Activated effector memory CD4-positive, alpha-beta T cell treated with anti-CD3 and anti-CD28 coated beads, Interleukin-2, amount 50 U/mL, for 16 hours (primary cell): ENCODE measurements at regions not wholly inside any gene's neighbourhood (a gene's known extent, or its start where the extent isn't known, plus 50 kb on each side); places are given as distances from the start of the nearest gene placed in this dataset.

Source experiments
- DNase-seq: peaks from one replicate; pipeline ENCODE4 v3.0.0-alpha.2; 2020

DNA sequence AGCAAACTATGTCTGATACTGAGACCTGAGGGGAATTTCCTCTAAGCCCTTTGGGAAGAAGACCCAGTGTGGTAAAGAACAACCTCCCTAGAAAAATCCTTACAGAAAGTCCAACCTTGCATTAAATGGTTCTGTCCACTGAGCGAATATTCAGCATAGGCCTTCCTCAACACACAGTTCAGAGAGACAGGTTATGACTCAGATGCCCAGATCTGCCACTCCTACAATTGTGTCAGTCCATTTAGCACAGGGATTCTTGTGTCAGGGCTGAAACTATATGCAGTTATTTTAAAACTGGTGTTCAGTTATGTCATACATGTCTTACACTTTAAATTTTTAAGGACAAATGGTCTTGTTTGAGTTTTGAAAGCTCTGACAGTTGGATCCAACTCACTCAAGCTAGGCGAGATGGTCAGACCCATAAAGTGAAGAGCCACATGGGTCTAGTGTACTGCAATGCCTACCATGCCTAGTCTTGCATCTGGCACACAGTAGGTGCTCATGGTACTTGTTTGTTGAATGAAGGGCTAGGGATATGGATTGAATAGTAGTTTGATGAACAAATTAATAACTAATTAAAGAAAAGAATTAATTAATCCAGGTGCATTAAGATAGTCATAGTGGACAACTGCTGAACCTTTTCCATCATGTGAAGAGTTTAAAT lies 207.5 kb upstream of the PWP1 start:
- no peak for DNase-seq

DNA sequence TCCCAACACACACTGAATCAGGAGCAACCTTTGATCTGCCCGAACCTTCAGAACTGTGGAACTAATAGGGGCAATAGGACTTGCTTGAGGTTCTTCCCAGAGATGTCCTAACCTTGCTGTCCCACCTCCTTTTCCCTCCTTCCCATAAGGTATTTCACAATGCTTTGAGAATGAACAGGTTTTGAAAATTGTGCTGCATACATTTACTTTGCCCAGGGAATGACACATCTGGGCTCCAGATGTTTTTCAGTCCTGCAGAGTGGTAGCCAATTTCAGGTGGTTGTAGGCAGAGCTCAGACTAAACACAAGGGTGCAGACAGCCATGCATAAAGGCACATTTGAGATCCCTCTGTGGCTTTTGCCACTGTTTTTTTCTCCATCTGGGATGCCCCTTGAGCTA lies 206.7 kb upstream of the PWP1 start:
- DNase-seq, result peak; percentile 16

DNA sequence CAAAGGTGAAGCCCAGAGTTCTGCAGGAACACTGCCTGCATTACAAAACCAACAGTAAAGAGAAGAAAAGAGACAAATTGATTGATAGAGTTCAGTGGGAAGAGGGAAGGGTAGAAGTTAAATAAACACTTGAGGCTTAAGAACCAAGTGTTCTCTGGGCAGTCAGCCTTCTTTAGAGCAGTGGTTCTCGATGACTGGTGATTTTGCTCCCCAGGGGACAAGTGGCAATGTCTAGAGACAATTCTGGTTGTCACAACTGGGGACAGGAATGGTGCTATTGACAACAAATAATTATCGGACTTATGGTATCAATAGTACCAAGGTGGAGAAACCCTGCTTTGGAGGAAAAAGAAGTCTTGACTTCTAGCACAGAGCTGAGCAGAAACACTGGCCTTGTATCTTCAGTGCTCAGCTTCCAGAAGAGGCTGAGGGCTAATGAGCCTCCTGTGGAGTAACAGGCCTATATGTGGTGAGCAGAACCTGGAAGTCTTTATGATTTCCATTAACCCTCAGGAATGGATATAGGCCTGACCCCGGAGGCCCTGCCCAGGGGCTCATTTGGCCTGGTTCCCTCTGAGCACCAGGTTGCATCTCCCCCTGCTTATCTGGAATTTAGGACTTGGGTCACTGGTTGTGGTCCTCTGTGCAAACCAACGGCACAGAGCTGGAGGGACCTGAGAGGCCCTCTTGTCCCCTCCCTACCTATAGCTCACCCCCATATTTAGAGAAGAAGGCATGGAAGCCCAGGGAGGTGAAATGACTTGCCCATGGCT lies 204.6 kb upstream of the PWP1 start:
- no peak for DNase-seq

DNA sequence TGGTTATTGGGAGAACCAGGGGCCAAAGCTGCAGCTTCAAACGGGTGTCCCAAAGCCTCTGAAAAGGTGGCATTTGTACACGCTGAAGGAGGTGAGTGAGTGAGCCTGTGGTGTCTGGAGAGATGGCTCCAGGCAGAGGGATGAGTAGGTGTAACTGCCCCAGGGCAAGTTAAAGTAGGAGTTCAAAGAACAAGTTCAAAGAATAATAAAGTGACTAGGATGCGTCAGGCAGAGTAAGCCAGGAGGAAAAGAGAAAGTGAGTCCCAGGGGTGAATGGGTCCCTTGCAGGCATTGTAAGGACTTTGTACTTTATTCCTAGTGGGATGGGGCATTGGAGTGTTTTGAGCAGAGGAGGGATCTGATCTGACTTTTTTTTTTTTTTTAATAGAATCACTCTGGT lies 201.4 kb upstream of the PWP1 start:
- DNase-seq, result no peak

DNA sequence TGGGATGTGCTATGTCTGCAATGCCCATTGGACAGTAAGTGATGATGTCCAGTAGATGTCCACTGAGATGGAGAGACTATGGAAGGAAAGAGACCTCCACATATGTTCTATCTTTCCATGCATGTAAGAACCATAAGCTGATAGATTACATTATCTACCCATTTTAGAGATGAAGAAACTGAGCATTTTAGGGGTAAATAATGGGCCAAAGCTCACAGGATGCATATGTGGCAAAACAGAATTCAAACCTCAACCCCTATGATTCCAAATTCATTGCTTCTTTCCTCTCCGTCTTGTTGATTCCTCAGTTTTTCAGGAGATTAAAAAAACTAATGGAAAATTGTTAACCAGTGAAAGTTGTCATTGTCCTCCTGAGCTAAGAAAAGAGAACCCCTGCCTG lies 200.7 kb upstream of the PWP1 start:
- DNase-seq, result no peak

DNA sequence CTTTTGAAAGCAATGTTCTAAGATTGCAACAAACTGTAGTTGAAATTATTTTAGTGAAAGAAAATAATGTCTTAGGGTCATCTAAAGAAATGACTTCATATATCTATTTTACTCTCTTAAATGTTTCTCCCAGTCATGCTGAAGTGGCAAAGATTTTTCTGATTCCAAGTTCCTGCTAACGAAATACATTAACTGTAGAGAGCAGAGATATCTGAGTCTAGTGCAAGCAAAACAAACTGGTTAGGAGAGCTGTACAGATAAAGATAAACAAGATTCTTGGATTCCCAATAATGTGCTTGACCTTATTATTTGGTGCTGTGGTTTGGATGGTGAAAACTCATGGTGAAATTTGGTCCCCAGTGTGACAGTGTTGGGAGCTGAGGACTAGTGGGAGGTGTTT lies 199.9 kb upstream of the PWP1 start:
- no peak for DNase-seq

DNA sequence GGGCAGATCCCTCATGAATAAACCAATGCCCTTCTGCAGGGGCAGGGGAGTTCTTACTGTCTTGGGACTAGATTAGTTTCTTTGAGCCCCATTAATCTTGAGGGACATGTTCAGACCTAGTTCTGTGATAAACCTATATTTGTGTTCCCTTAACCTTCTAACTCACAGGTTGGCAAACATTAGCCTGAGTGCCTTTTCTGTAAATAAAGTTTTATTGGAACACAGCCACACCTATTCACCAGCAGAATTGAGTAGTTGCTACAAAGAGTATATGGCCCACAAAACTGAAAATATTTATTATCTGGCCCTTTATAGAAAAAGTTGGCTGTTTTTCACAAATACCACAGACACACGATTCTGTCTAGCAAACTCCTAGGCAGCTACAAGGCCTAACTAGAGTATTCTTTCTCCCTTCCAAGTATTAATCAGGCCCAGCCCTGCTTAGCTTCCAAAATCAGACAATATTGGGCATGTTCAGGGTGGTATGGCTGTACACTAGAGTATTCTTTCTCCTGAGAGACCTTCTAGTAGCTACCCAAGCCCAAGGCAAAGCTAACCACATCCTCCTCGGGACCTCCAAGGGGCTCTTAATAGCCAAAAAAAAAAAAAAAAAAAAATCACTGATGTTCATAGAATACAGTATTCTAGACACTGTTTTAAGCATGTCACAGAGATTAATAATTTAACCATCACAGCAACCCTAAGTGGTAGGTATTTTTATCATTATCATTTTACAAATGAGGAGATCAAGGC lies 199.3 kb upstream of the PWP1 start:
- DNase-seq, result no peak

DNA sequence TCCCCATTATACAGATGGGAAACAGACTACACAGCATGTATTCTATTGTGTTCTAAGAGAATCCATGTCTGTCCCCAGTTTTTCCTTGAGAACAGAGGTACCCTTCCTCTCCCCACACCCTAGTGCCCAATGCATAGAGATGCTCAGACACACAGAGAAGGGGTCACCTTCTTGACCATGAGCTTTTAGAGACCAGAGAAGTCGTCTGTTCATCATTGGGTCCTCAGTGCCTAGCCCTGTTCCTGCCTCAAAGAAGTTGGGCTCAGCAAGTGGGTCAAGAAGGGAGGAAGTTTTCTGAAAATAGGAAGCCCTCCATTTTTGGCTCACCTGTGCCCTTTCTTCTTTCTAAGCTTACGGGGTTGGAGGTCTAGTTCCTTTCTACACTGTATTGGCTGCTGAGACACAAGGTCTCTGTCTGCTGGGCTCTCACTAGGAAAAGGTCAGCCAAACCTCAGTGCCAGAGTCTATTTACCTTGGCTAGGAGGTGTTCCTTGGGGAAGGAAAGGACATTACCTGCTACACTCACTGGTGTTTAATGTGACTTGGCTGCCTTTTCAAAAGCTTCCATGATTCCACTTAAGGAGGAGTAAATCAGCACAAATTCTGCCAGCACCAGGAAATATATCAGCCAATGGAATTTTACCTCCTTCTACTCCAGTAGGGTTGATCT lies 198.5 kb upstream of the PWP1 start:
- no peak for DNase-seq

DNA sequence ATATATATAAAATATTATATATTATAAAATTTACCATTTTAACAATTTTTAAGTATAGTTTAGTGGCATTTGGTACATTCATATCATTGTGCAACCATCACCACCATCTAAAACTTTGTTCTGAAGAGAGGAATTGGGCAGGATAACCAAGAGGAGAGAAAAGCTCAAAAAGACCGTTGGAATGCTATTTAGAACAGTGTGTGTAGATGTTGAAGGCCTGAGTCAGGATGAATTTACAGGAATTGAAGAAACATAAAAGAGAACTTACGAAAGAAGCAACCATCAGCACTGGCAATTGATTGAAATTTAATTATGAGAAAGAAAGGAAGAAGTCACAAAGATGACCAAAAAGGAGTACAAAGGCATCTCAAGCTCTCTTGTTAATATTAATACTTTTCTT lies 196.9 kb upstream of the PWP1 start:
- DNase-seq, result no peak

DNA sequence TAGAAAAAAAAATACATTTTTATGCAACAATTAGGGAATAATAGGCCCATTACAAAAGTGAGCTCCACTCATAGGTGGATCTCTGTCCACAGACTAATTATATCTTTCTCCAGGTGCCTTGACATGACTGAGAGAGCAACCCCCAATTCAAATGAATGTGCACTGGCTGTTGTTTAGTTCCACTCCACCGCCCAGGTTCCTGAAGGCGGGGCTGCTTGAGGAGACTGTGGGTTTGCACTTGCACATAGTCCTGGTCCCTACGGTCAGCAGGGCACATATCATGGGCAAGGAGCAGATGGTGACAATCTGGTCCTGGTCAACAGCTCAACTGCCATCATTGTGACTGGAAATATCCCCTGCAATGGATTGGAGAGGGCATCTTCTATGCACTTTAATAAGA lies 195.6 kb upstream of the PWP1 start:
- no peak for DNase-seq

DNA sequence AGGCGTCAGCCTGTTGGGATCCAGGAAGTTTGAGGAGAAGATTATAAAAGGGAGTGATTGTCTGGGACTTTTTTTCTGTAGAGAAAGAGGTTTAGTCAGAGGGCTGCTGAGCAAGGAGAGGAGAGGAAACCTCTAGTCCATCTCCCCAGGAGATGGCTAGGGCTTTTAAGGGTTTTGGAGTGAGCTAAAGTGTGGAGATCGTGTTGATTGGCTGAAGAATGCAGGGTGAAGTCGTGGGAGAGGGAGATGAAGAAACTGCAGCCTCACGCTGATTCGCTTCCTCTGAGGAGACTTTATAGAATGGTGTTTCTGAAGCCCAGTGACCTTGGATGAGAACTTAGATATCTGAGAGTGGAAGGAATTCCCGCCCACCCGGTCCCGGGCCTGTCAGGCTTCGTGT lies 193.7 kb upstream of the PWP1 start:
- DNase-seq, result no peak

DNA sequence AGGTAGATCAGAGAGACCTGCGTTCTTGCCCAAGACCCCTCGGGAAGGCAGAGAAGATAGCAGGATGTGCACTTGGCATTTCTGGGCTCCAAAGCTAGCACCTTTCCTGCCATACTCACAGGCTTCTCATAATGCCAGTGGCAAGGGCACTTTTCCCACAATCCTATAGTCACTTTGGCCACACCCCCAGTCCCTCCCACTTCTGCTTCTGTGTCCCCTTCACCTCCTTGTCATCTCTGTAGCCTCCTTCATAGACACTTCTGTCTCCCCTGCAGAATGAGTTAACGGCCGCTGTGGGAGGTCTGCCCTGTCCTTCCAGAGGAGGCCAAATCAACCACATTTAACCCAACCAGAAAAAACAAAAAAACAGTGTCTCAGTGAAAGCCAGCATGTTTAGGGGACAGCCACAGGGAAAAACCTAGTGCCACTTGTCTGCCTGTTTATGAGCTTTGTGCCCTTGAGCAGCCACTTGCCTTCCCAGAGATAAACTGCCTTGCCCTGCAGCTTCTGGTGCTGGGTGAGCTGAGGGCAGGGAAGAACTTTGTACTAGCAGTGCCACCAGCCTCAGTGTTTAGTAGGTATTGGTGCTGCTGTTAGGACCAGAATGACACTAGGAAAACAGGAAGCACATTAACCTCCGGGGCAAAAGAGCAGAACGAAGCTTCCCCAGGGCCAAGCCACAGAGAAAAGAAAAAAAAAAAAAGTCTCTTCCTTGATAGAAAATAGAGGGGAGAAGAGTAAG lies 193.0 kb upstream of the PWP1 start:
- no peak for DNase-seq

DNA sequence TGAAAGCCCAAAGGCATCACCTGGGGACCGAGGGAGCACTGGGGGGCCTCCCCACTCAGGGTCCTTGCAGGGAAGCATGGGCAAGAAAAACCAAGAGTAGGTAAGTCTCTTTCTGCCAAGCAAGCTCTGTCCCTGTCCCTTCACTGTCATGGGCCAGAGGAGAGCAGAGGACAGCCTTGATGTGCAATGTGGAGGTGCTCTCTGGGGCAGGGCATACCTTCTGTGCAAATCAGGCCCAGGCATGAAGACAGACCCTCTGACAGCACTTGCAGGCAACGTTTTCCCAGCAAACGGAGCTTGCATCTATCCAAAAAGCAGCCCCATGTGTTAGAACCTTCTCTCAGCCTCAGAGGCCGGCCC lies 192.5 kb upstream of the PWP1 start:
- no peak for DNase-seq

DNA sequence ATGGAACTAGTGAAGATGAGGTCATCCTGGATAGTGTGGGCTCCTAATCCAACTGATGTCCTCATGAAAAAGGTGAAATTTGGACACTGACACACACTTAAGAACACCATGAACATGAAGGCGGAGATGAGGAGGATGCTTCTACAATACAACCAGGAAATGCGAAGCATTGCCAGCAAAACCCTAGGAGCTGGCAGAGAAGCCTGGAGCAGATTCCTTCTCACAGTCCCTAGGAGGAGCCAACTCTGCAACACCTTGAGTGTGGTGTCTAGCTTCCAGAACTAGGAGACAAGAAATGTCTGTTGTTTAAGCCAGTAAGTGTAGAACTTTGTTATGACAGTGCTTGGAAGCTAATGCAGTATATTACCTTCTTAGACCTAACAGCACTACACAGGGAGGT lies 191.9 kb upstream of the PWP1 start:
- no peak for DNase-seq

DNA sequence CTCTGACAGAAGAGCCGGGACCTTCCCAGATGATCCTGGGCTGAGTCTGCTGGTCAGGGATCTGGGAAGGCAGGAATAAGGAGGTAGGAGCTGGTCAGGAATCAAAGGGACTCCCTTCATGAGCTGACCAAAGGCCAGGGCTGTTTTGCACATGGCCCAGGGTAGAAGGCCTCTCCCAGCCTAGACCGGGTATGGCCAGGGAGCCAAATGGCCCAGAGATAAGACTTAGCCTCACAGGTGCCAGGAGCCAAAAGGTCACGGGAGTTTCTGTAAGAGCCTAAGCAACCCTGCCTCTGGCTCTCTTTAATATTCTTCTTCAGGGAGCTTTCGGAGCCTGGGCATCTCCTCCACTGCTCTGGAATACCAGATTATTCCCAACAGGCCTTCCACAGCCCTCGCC lies 191.3 kb upstream of the PWP1 start:
- DNase-seq, result no peak

DNA sequence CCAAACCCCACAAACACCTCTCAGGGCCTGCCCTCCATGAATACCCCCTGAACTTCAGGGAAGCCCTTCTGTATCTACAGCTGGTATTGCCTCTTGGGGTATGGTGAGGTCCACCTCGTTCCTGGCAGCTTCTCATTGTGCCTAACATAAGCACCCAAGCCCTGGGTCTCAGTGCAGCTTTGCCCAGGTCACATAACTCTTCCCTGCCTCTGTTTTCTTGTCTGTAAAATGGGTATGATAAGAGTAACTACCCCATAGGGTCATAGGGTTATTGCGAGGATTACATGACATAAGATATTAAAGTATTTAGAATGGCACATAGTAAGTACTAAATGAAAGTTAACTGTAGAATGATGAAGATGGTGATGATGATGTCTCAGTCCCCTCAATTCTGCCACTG lies 190.0 kb upstream of the PWP1 start:
- no peak for DNase-seq

DNA sequence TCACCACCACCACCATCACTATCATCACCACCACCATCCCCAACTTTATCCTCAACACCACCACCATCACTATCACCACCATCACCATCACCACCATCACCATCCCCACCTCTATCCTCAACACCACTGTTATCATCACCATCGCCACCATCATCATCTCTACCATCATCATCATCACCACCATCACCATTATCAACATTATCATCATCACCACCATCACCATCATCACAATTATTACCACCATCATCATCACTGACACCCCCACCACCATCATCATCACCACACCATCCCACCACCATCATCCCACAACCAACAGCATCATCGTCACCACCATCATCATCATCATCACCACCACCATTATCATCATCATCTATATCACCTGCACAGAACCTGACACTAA lies 188.4 kb upstream of the PWP1 start:
- DNase-seq, result no peak

DNA sequence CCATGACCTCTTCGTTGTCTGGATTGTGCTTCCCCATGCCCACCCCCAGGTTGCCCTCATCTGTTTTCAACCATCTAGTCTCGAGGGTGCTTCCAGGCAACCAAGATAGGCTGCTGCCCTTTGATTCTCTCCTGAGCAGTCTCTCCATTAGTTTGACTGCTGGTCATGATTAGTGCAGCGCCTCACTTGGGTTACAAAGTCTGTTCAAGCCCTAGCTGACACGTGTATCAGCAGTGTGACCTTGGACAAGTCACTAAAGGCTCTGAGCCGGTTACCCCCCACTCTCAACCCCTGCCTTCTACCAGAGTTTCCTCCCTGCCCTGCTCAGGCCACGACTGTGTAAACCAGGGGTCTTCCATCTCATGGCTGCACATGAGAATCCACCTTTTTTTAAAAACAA lies 185.3 kb upstream of the PWP1 start:
- DNase-seq, result no peak

DNA sequence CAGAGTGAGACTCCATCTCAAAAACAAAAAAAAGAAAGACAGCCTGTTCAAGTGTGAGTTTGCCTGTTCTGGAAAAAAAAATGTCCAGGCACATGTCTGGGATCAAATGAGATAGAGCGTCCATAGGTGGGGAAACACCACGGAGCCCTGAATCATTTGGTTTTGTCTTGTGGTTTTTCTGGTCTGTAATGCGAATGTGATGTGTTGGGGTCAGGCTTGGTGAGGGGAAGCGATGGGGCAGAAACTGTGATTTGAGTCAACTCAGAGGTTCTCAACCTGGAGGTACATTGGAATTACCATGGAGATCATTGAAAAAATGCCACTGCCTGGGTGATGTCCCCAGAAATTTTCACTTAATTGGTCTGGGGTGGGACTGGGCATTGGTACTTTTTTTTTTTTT lies 183.9 kb upstream of the PWP1 start:
- DNase-seq, result no peak

DNA sequence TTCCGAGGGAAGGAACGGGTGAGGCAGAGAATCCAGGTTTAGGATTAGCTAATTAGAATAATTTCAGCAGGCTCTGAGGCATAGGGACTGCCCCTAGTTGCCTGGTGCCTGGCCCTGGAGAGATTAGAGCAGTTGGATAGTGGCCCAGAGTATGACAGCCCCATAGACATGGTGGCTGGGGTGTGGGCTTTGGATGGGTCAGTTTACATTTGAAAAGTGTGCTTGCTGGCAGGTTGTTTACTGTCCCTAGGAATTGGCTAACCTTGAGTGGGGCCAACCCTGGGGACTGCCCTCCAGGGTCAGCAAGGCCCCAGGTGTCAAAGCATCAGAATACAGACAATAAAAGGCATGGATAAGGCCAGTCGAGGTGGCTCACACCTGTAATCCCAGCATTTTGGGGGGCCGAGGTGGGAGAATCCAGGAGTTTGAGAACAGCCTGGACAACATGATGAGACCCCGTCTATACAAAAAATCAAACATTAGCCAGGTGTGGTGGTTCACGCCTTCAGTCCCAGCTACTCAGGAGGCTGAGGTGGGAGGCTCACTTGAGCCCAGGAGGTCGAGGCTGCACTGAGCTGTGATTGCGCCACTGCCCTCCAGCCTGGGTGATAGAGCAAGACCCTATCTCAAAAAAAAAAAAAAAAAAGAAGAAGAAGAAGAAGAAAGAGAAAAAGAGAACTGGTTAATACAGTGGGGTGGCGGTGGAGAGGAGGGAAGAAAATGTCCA lies 182.3 kb upstream of the PWP1 start:
- no peak for DNase-seq

DNA sequence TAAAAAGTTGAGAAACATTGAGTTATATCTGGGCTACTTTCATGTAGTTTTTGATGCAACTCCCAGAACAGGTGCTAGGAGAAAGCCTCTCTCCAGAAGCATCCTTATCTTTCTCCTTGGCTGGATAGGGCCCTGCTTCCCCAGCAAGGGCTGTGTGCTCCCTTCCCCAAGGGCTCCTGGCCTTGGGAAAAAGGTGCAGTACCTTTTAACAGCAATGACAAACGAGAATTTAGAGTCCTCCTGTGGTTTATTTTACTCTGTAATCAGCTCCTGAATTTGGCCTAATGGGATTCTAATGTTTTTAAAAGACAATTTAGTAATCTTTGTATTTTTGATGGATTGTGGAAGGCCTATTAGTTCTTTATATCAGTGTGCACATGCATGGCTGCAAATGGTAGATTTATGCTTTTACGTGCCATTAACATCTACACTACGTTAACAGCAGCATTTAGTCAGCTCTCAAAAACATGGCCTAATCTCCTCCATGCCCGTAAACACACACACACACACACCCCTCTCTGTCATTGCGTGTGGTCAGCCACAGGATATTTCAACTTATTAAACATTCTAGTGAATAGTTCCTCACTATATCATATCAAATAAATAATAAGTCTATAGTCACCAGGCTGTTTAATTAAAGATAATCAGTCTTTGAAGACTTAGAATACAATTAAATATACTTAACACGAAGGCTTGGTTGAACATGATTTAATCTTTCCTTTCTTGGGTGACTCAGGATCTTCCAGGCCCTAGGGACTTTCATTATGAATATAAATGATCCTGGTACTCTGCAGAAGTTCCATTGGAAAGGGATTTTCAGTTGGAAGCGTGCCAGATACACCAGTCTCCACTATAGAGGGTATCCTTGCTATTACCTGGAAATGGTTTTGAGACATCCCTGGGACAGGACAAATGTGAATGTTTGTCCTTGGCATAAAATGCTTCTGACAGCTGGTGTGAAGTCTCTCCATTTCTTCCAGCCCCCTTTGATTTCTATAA lies 181.4 kb upstream of the PWP1 start:
- no peak for DNase-seq
